Cardiac fibroblast (primary cell): ENCODE measurements at regions not wholly inside any gene's neighbourhood (a gene's known extent, or its start where the extent isn't known, plus 50 kb on each side); places are given as distances from the start of the nearest gene placed in this dataset.
"Not testable (repeated sequence)": the region's sequence is repeated elsewhere in the genome, so short reads cannot be mapped to it uniquely, and the experiment has no call there.

Experiments used
- DNase-seq, 2 donors: peaks; one replicate each; pipeline versions ENCODE4 v3.0.0 to v3.0.0-alpha.2; 2010; ENCODE audit warnings: low read depth in 2 of 2
- H3K4me3 ChIP-seq, 2 donors: replicated peaks in 1 of 2; 1 replicate in 1 of 2; 2 replicates in 1 of 2; pipeline ENCODE4 v1.5.1; 2011; ENCODE audit warnings: low read depth in 2 of 2, low read length in 2 of 2, mild to moderate bottlenecking in 2 of 2, moderate library complexity in 1 of 2
- TF ChIP-seq, protein P1 (sequence below): IDR thresholded peaks from one replicate; pipeline ENCODE4 v1.5.1; 2011; ENCODE audit warnings: low read depth, mild to moderate bottlenecking, low read length, inconsistent platforms

DNA sequence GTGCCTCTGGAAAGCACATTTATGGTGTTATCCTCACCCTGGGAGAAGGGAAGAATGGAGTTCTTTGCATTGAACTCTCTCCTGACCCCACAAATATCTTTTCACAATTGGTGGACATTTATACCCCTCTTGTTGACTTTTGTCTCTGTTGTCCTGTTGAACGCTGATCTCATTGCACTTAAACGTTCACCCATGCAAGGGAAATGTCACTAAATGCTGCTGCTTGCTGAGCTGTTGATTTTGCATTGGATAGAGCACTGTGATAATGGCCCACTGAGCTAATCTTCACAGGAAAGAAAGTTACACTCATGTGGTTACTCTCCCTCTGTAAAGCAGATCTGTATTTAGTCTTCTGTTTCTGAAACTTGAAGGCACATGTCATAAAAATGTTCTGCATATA lies 133.4 kb downstream of the FZD1 start:
- no peak overlapping the region for H3K4me3 ChIP-seq
- no peak for DNase-seq
- TF ChIP-seq, protein P1, sequence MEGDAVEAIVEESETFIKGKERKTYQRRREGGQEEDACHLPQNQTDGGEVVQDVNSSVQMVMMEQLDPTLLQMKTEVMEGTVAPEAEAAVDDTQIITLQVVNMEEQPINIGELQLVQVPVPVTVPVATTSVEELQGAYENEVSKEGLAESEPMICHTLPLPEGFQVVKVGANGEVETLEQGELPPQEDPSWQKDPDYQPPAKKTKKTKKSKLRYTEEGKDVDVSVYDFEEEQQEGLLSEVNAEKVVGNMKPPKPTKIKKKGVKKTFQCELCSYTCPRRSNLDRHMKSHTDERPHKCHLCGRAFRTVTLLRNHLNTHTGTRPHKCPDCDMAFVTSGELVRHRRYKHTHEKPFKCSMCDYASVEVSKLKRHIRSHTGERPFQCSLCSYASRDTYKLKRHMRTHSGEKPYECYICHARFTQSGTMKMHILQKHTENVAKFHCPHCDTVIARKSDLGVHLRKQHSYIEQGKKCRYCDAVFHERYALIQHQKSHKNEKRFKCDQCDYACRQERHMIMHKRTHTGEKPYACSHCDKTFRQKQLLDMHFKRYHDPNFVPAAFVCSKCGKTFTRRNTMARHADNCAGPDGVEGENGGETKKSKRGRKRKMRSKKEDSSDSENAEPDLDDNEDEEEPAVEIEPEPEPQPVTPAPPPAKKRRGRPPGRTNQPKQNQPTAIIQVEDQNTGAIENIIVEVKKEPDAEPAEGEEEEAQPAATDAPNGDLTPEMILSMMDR = no peak

DNA sequence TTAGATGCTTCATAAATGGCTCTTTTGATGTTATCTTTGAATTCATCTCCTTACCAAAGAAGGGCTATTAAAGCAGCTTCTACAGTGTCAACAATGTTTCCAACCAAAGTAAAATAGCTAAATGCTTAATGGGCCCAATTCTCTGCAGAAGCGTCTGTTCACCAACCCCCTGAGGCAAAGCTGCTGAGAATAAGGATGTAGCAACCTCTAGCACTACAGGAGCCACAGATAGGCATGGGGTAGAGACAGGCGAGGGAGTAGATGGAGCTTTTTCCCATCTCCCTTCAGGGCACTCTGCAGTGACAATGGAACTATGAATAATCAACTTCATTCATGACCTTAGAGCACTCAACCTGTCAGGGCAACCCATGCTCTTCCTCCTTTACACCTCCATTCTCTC lies 134.1 kb downstream of the FZD1 start:
- H3K4me3 ChIP-seq = no peak overlapping the region
- no peak for DNase-seq
- TF ChIP-seq, protein P1 = no peak

DNA sequence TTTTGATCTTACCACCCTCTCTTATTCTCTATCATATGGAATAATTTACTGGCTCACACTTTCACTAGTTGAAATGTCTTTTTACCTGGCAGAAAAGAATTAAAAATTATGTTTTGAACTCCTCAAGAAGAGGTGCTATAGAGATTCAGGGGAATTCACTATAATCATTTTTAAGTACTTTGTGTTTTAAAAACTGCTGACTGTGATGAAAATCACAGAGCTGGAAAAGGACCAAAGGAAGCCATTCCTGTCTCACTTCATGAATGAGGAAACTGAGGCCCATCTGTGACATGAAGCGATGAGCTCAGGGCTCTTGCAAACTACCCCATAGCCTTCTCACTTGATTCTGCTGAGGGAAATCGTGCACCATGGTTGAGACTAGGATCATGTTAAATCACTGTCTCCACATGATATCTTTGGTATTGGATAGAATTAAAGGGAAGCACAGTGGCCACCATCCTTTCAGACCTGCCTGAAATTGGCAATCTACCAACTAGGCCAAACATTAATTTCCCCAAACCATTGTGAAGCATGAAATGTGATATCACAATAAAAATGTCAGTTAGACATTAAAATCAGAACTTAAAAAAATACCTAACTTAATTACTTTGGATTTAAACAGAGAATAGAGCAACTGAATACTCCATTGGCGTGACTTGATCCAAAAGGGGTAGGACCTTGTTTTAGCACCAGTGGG lies 141.0 kb downstream of the FZD1 start:
- H3K4me3 ChIP-seq = no peak overlapping the region
- TF ChIP-seq, protein P1 = no peak
- DNase-seq = no peak

DNA sequence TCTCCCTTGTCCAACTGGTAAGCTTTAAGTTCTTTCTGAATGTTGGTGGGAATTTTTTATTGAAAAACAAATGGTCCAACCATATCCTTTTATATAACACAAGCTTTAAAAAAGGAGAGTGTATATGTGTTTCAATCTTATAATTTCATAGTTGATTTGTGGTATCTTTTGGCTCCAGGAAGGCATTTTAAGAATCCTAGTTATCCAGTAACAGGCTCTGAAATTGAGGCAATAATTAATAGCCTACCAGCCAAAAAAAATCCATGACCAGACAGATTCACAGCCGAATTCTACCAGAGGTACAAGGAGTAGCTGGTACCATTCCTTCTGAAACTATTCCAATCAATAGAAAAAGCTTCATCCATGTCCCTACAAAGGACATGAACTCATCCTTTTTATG lies 141.6 kb downstream of the FZD1 start:
- H3K4me3 ChIP-seq, DNase-seq: not testable (repeated sequence)

DNA sequence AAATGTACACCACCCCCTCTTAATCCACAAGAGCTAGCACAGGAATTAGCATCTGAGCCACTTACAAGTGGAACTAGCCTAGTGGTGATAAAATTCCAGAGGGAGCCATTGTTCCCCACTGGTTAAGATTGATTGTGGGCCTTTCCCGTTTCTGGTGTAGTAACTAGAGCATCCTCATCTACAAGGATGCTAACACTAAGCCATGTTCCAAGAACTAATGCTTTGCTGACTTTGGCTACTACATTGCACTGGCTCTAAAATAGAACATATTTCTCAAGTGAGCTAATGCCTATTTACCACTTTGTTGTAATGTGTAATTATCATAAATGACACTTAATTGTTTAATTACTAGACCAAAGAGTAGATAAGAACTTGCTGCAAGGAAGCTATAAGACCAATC lies 143.7 kb downstream of the FZD1 start:
- DNase-seq = no peak
- TF ChIP-seq, protein P1 = no peak
- no peak overlapping the region for H3K4me3 ChIP-seq

DNA sequence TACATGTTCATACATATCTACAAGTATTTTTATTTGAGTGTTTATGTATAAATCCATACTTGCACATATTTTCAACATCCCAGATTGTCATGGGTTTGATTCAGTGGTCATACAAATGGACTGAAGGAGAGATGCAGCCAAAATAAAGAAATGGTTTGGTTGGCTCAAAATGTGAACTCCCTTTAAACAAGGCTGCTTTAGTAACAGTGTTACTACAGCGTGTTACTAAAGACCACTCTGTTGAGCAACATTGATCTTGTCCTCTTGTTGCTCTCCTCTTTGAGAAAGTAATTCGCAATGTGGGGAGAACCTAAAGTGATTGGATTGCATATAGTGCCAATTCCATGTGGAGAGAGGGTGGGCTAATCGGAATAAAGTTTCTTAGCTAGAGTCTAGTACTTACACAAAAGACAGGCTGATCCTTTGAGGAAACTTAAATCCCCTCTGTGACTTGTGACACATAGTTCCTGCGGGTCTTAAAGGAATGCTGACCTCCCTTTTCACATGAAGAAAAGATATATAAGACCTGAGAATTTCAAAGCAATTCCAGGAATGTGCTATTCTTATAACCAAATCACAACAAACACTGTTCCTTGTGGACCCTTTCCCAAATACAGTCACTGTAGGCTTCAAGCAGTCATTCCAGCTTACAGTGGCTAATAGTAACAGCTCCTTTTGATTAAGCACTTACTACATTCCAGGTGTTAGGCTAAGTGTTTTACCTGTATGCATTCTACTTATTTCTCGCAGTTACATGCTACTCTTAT lies 144.3 kb downstream of the FZD1 start:
- TF ChIP-seq, protein P1 = no peak
- DNase-seq = no peak
- H3K4me3 ChIP-seq = no peak overlapping the region

DNA sequence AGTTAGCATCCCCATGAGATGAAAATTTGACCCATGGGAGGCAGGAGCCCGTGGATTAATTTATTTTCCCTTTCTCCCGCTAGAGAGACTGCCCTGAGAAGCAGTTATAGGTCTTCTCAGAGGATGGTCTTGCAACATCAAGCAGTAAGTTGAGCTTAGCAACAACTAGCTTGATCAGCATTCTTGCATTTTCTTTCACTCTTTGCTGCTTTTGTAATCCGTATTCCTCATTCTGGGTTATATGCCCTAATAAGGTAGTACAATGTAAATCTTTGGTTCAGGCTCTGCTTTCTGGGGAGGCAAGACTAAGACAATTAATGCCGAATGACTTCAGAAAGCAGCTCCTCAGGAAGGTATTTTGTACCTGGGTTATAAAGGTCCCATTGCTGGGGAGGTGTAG lies 146.8 kb downstream of the FZD1 start:
- TF ChIP-seq, protein P1 = no peak
- no peak for DNase-seq
- no peak overlapping the region for H3K4me3 ChIP-seq
